Fibroblast of peridontal ligament (primary cell): ENCODE measurements at regions not wholly inside any gene's neighbourhood (a gene's known extent, or its start where the extent isn't known, plus 50 kb on each side); places are given as distances from the start of the nearest gene placed in this dataset.
A peak's percentile ranks its signal among the peaks of the same experiment; 100 is the strongest.
"Not testable (repeated sequence)": the region's sequence is repeated elsewhere in the genome, so short reads cannot be mapped to it uniquely, and the experiment has no call there.

Experiments used
- DNase-seq: peaks from one replicate; pipeline ENCODE4 v3.0.0-alpha.2; 2010; ENCODE audit errors: extremely low read depth

GRCh38 chr2:231644426-231644825, 51.8 kb downstream of the TEX44 start:
- DNase-seq, result no peak

- DNase-seq, result peak; percentile 49
These were observed 53.8 kb downstream of the TEX44 start for GRCh38 chr2:231646476-231646875.

GRCh38 chr2:231648579-231649174, 56.0 kb downstream of the TEX44 start:
- peak; percentile 33 for DNase-seq

- DNase-seq, result not testable (repeated sequence)
These were observed 56.8 kb upstream of the PTMA start for GRCh38 chr2:231651561-231651960.

GRCh38 chr2:231655488-231655887, 52.8 kb upstream of the PTMA start:
- DNase-seq, result no peak

- DNase-seq, result no peak
These were observed 52.4 kb upstream of the PTMA start for GRCh38 chr2:231655894-231656293.
